DND-41 (cell line): ENCODE measurements at regions not wholly inside any gene's neighbourhood (a gene's known extent, or its start where the extent isn't known, plus 50 kb on each side); places are given as distances from the start of the nearest gene placed in this dataset.

ENCODE experiments used
- EZH2 ChIP-seq: IDR thresholded peaks from 3 replicates; pipeline ENCODE4 v1.6.1; 2012; ENCODE audit warnings: borderline replicate concordance, low read depth, mild to moderate bottlenecking, moderate library complexity, low read length, inconsistent platforms; ENCODE audit not compliant: severe bottlenecking
- TF ChIP-seq, protein P1 (sequence below): IDR thresholded peaks from 2 replicates; pipeline ENCODE4 v1.5.1; 2012; ENCODE audit warnings: borderline replicate concordance, low read length, moderate library complexity, mild to moderate bottlenecking; ENCODE audit not compliant: poor library complexity, severe bottlenecking; ENCODE audit errors: extremely low read depth

- TF ChIP-seq, protein P1, sequence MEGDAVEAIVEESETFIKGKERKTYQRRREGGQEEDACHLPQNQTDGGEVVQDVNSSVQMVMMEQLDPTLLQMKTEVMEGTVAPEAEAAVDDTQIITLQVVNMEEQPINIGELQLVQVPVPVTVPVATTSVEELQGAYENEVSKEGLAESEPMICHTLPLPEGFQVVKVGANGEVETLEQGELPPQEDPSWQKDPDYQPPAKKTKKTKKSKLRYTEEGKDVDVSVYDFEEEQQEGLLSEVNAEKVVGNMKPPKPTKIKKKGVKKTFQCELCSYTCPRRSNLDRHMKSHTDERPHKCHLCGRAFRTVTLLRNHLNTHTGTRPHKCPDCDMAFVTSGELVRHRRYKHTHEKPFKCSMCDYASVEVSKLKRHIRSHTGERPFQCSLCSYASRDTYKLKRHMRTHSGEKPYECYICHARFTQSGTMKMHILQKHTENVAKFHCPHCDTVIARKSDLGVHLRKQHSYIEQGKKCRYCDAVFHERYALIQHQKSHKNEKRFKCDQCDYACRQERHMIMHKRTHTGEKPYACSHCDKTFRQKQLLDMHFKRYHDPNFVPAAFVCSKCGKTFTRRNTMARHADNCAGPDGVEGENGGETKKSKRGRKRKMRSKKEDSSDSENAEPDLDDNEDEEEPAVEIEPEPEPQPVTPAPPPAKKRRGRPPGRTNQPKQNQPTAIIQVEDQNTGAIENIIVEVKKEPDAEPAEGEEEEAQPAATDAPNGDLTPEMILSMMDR = no peak
- TF ChIP-seq EZH2 = no peak
These were observed 245.3 kb upstream of the HDX start for GRCh38 chrX:84747516-84747915.
